Activated T-helper 1 cell treated with anti-CD3 and anti-CD28 coated beads, Interleukin-12 subunit alpha, Interleukin-12 subunit beta, Interleukin-2, Interleukin-4 antibody, amounts not matched to agents 30 ng/mL and 10 ng/mL and 1 ng/mL, durations not matched to agents 14 hours and 24 hours and 36 hours (primary cell): ENCODE measurements at regions not wholly inside any gene's neighbourhood (a gene's known extent, or its start where the extent isn't known, plus 50 kb on each side); places are given as distances from the start of the nearest gene placed in this dataset.

Source experiments
- DNase-seq: peaks from one replicate; pipeline ENCODE4 v3.0.0; 2021; ENCODE audit warnings: low spot score
- H3K27ac Mint-ChIP-seq: one replicate; pipeline ENCODE4 v1.8.0; 2021; ENCODE audit warnings: mild to moderate bottlenecking, mixed read lengths
- H3K27me3 Mint-ChIP-seq: one replicate; pipeline ENCODE4 v1.8.0; 2022; ENCODE audit warnings: mild to moderate bottlenecking, moderate library complexity, mixed read lengths; ENCODE audit not compliant: insufficient read depth
- H3K36me3 Mint-ChIP-seq: one replicate; pipeline ENCODE4 v1.8.0; 2021; ENCODE audit warnings: low read depth, mixed read lengths
- H3K4me1 Mint-ChIP-seq: one replicate; pipeline ENCODE4 v1.8.0; 2021; ENCODE audit warnings: low read depth, mixed read lengths
- H3K4me3 Mint-ChIP-seq: one replicate; pipeline ENCODE4 v1.8.0; 2021; ENCODE audit warnings: mild to moderate bottlenecking, moderate library complexity, mixed read lengths
- H3K9me3 Mint-ChIP-seq: one replicate; pipeline ENCODE4 v1.8.0; 2021; ENCODE audit warnings: mixed read lengths
- intact Hi-C: fragments of 100-400 bp; cut with micrococcal nuclease; formaldehyde crosslinking; loops from one replicate; pipeline ENCODE4 v1.15.1; 2024

DNA sequence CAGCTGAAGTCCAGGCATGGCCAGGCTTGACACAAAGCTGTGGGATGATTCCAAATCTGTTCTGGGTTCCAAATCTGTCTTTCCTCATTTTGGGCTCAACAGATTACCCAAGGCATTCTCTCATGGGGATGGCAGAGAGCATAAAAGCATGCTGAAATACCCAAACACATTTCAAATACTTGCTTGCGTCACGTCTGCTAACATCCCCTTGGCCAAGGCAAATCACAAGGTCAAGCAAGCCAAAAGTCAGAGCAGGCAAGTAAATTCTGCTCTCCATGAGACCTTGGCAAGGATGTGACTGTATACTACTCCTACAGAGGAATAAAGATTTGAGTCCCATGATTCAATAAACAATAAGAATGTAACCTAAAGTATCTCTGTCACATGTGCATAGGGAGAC lies 306.7 kb downstream of the EPB41L4A start:
- DNase-seq = no peak
- no peaks in the 10 kb centered on the region for H3K9me3 Mint-ChIP-seq
- no peaks in the 10 kb centered on the region for H3K4me1 Mint-ChIP-seq
- intact Hi-C loops = no loop called here
- no peaks in the 10 kb centered on the region for H3K36me3 Mint-ChIP-seq
- H3K4me3 Mint-ChIP-seq = no peak overlapping the region
- H3K27ac Mint-ChIP-seq = no peak overlapping the region
- no peaks in the 10 kb centered on the region for H3K27me3 Mint-ChIP-seq

DNA sequence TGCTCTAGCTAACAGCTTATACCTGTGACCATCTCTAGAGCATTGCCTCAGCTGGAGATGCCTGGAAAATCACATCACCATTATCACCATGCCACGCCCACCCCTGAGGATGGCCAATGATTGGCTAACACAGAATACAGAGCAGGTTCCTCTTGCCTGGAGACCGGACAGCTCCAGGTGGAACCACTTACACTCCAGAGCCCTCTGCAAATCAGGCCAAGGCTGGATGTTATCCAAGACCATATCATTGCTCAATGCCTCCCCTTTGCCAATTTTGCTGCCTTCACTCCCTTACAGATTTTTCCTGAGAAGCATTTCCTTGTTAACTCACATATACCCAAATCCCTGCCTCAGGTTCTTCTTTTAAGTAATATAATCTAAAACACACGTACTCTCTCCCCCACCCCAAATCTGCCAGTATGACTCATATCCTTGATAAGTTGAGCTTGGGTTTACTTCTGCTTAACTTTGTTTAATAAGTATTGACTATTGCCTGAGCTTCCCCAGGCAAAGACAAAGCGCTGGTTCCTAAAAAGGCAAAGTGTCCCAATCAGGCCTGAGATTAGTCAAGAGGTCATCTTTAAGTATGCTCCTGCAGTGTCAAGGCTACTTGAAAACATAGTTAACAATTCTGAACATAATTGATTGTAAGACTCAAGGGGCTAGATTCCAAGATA lies 309.6 kb downstream of the EPB41L4A start:
- intact Hi-C loops = no loop called here
- H3K27ac Mint-ChIP-seq = no peak overlapping the region
- H3K9me3 Mint-ChIP-seq = no peaks in the 10 kb centered on the region
- no peak for DNase-seq
- H3K27me3 Mint-ChIP-seq = peaks cover 2% of the 10 kb centered on the region
- H3K4me1 Mint-ChIP-seq = no peaks in the 10 kb centered on the region
- H3K4me3 Mint-ChIP-seq = no peak overlapping the region
- H3K36me3 Mint-ChIP-seq = no peaks in the 10 kb centered on the region

DNA sequence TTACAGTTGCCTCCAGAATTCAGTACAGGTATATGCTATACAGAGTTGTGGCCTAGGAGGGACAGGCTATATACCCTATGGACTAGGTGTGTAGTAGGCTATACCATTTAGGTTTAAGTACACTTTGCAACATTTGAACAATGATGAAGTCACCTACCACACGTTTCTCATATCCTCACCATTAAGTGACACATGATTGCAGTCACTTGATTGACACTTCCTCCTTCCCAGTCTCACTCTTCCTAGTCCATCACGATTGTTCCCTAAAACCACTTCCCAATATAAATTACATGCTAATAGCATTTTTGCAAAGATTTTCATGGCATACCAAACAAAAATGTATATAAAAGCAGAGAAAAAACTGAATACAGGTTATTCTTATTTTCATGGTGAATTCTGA lies 312.2 kb downstream of the EPB41L4A start:
- Mint-ChIP-seq H3K36me3 (no peaks in the 10 kb centered on the region), H3K4me1 (no peaks in the 10 kb centered on the region), H3K9me3 (no peaks in the 10 kb centered on the region), H3K27ac (no peak overlapping the region), H3K27me3 (peaks cover 2% of the 10 kb centered on the region), H3K4me3 (no peak overlapping the region)
- intact Hi-C loops = no loop called here
- DNase-seq = no peak

DNA sequence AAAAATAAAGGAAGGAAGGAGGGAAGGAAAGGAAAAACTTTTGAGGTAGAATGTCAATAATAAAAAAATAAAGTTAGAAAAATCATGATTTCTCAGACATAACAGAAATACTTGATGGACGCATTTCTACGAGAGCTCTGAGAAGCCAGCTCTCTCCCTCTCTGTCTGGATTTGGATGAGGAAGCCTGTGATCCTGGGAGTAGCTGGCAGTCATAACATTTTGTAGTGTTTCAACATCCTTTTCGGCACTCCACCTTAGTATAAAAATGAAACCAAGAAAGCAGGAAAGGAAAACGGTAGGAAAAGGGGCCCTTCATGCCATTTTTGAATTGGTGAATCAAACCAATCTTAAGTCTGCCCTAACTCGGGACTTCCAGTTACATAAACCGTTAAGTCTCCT lies 321.3 kb downstream of the EPB41L4A start:
- Mint-ChIP-seq H3K27ac (no peak overlapping the region), H3K36me3 (no peaks in the 10 kb centered on the region), H3K4me1 (no peaks in the 10 kb centered on the region), H3K9me3 (no peaks in the 10 kb centered on the region), H3K27me3 (peaks cover 4% of the 10 kb centered on the region), H3K4me3 (no peak overlapping the region)
- no peak for DNase-seq
- intact Hi-C loops = no loop called here

DNA sequence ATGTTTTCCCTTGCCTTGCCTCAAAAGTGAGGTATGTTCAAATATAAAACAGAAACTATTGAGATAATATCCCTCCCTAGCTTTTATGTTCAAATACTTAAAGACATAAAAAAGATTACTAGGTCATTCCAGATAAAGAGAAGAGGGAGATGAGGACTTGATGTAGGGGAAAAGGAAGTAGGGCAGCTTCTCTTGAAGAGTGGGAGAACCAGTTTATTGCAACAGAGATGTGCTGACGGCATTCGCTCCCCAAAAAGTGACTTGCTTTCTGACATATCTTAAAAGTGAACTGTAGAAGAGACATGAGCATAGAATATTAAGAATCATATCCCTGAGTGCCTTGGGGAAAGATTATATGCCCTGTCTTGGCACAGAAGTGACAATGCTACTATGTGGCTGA lies 330.2 kb upstream of the NREP start:
- Mint-ChIP-seq H3K36me3 (no peaks in the 10 kb centered on the region), H3K27me3 (no peaks in the 10 kb centered on the region), H3K4me3 (no peak overlapping the region), H3K4me1 (no peaks in the 10 kb centered on the region), H3K9me3 (no peaks in the 10 kb centered on the region), H3K27ac (no peak overlapping the region)
- intact Hi-C loops = no loop called here
- DNase-seq = no peak

DNA sequence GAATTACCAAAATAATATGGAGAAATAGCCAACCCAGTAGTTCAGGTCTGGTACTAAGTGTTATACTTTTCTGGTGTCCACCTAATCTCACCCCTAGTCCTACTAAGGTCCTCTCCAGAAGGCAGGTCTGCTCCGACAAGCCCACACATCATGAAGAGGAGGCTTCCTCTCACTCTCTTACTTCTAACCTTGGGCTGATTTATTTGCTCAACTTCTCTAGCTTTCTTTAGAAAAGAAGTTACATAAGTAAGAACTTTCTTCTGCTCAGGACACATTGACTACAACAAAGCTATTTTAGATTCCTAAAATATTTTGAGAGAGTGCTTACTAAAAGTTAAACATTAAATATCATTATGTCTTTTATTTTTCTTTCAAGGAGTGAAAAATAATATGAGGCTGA lies 329.7 kb upstream of the NREP start:
- DNase-seq = no peak
- no peaks in the 10 kb centered on the region for H3K36me3 Mint-ChIP-seq
- intact Hi-C loops = no loop called here
- H3K4me1 Mint-ChIP-seq = no peaks in the 10 kb centered on the region
- no peak overlapping the region for H3K27ac Mint-ChIP-seq
- H3K9me3 Mint-ChIP-seq = no peaks in the 10 kb centered on the region
- H3K27me3 Mint-ChIP-seq = no peaks in the 10 kb centered on the region
- H3K4me3 Mint-ChIP-seq = no peak overlapping the region

DNA sequence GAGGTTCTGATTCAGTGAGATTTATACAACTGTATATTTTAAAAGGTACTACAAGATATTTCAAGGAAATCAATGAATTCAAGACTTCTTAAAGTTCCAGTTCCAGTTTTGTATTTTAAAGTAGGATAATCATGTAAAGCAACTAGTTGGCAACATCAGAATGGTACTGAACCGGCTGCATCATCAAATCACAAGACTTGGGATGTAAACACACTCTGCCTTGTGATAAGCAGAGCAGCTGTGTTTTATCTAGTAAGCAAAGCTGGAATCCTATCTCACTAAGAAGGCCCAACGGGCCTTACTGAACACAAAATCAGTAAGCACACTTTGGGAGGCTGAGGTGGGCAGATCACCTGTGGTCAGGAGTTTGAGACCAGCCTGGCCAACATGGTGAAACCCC lies 327.2 kb upstream of the NREP start:
- Mint-ChIP-seq H3K36me3 (no peaks in the 10 kb centered on the region), H3K9me3 (peaks cover 5% of the 10 kb centered on the region), H3K4me1 (no peaks in the 10 kb centered on the region), H3K27me3 (no peaks in the 10 kb centered on the region), H3K27ac (no peak overlapping the region), H3K4me3 (no peak overlapping the region)
- intact Hi-C loops = no loop called here
- no peak for DNase-seq

DNA sequence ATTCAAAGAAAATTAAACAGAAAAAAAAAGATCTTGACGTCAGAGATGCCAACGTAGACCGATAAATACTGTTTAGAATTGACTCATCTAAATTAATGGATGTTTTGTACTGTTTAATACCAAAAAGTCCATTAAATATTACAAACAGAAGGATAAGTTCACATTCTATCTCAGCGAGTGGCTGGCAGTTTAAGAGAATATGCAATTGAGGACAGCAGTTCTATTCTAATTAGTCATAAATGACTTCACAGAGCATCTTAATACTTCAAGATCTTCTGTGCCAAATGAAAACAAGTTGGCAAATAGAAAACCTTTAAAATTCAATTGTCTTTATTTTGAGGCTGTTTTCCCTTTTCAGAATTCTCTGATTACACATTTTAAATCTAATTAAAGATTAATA lies 326.6 kb upstream of the NREP start:
- Mint-ChIP-seq H3K4me3 (no peak overlapping the region), H3K4me1 (no peaks in the 10 kb centered on the region), H3K36me3 (no peaks in the 10 kb centered on the region), H3K27me3 (no peaks in the 10 kb centered on the region), H3K27ac (no peak overlapping the region), H3K9me3 (peaks cover 5% of the 10 kb centered on the region)
- no peak for DNase-seq
- intact Hi-C loops = no loop called here

DNA sequence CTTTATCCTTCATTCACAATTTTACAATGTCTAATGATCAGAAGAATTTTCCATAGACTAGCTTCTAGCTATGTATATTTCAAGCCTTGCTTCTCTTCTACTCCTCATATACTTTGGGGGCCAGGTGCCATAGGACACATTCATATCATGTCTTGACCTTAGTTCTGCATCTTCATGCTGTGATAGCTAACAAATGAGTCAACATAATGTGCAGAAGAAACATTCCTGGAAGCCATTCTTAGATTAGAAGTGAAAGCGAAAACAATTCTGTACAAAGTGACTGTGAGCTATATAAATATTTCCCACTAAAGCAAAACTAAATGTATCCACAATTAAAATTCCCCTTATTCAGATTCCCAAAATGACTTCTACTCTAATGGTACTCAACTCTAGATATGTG lies 320.2 kb upstream of the NREP start:
- Mint-ChIP-seq H3K4me1 (peaks cover 10% of the 10 kb centered on the region), H3K27ac (no peak overlapping the region), H3K27me3 (peaks cover 2% of the 10 kb centered on the region), H3K9me3 (peaks cover 9% of the 10 kb centered on the region), H3K36me3 (no peaks in the 10 kb centered on the region), H3K4me3 (no peak overlapping the region)
- no peak for DNase-seq
- intact Hi-C loops = no loop called here

DNA sequence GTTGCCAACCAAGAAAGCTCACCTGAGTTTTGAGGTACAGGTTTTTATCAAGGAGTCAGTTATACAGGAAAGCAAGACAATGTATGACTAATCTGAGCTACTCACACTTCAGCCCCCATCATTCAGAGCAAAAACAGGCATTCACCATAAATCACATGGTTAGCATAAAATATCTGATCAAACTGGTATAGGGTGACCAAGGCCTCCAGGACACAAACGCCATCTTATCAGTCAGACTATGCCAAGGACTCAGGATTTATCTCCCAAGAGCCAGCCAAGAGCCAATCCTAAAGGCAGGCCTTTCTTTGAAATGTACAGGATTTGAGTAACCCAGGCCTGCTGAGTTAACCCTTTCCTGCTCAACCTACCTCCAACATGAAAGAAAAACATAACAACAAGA lies 313.0 kb upstream of the NREP start:
- Mint-ChIP-seq H3K36me3 (no peaks in the 10 kb centered on the region), H3K9me3 (no peaks in the 10 kb centered on the region), H3K4me1 (no peaks in the 10 kb centered on the region), H3K27me3 (peaks cover 2% of the 10 kb centered on the region), H3K4me3 (no peak overlapping the region), H3K27ac (no peak overlapping the region)
- intact Hi-C loops = no loop called here
- no peak for DNase-seq

DNA sequence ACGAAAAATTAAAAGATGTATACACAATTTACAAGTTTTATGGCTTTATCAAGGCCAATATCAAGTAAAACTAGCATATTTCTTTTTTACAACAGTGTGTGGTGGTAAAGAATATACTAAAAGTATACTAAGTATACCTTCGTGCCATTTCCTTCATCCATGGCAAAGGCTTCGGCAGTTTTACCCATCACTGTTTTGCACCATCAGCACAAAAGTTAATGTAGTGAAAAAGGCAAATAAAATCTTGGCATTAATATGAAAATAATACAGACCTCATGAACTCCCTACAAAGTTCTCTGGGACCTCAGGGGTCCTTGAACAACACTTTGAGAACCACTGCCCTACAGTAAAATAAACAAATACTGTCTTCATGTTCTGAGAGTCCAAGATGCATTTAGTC lies 312.3 kb upstream of the NREP start:
- Mint-ChIP-seq H3K9me3 (no peaks in the 10 kb centered on the region), H3K36me3 (no peaks in the 10 kb centered on the region), H3K27me3 (peaks cover 2% of the 10 kb centered on the region), H3K27ac (no peak overlapping the region), H3K4me1 (no peaks in the 10 kb centered on the region), H3K4me3 (no peak overlapping the region)
- no peak for DNase-seq
- intact Hi-C loops = no loop called here

DNA sequence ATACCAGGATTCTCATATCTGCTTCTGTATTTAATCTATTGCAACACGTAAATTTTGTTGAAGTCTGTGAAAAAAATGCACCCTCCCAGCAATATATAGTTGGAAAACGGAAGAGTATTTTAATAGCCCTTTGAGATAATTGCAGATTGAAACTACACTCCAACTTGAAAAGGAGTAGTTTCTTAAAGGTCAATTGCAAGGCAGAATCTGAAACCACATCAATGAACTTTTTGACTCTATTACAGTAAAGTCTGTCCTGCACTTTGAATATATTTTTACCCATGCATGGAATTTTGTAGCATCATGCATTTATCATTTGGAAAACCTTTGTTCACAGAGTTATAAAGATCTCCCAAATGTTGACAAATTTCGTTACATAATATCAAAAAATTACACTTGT lies 311.6 kb upstream of the NREP start:
- Mint-ChIP-seq H3K4me3 (no peak overlapping the region), H3K4me1 (no peaks in the 10 kb centered on the region), H3K36me3 (no peaks in the 10 kb centered on the region), H3K9me3 (no peaks in the 10 kb centered on the region), H3K27me3 (no peaks in the 10 kb centered on the region), H3K27ac (no peak overlapping the region)
- no peak for DNase-seq
- intact Hi-C loops = no loop called here

DNA sequence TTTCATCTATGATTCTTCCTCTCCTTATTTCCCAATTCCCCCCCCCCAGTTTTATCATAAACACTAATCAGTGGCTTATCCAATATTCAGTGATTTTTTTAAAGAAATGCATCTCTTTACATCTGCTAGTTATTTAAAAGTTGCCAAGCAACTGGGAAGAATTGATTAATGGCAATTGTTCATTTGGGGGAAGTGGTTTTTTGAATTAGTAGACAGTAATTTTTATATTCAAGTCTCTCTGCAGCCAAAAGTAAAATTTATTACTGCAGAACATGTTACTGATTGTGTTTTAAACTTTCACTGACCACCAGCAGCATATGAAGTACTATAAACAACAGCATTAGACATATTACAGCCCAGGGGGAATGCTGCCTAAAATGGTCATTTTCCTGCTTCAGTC lies 308.8 kb upstream of the NREP start:
- intact Hi-C loops = no loop called here
- Mint-ChIP-seq H3K4me3 (no peak overlapping the region), H3K27me3 (peaks cover 2% of the 10 kb centered on the region), H3K9me3 (no peaks in the 10 kb centered on the region), H3K27ac (no peak overlapping the region), H3K36me3 (no peaks in the 10 kb centered on the region), H3K4me1 (no peaks in the 10 kb centered on the region)
- no peak for DNase-seq

DNA sequence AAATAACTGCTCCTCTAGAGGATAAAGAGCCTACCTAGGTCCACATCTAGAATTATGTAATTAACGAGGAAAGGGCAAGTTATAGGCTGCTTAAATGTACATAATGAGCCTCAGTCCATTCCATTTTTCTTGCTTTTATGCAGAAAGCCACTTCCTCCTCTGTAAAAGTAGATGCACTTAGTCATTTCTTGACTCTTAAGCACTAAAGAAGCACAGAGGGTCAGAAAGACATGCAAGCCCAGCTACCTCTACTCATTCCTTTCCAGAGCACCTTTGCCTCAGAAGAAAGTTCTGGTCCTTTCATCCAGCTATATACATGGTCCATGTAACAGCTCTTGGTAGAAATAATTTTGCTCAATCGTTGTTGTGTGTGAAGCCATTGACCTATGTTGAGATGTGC lies 308.0 kb upstream of the NREP start:
- no peak overlapping the region for H3K27ac Mint-ChIP-seq
- H3K9me3 Mint-ChIP-seq = no peaks in the 10 kb centered on the region
- intact Hi-C loops = no loop called here
- no peaks in the 10 kb centered on the region for H3K4me1 Mint-ChIP-seq
- H3K36me3 Mint-ChIP-seq = no peaks in the 10 kb centered on the region
- no peak overlapping the region for H3K4me3 Mint-ChIP-seq
- no peak for DNase-seq
- peaks cover 2% of the 10 kb centered on the region for H3K27me3 Mint-ChIP-seq
